Astrocyte (in vitro differentiated cells and primary cell): ENCODE measurements at regions not wholly inside any gene's neighbourhood (a gene's known extent, or its start where the extent isn't known, plus 50 kb on each side); places are given as distances from the start of the nearest gene placed in this dataset.

Experiments
- CTCF ChIP-seq: IDR thresholded peaks from 2 replicates; pipeline ENCODE4 v1.5.1; 2011; ENCODE audit warnings: low read depth, mild to moderate bottlenecking, inconsistent platforms, low read length, moderate library complexity; ENCODE audit not compliant: insufficient read depth
- EZH2 ChIP-seq: IDR thresholded peaks from 2 replicates; pipeline ENCODE4 v1.6.1; 2012; ENCODE audit warnings: mild to moderate bottlenecking, low read length, inconsistent platforms; ENCODE audit not compliant: insufficient read depth

GRCh38 chr2:176781570-176782217, 430.9 kb upstream of the HNRNPA3 start:
- TF ChIP-seq CTCF (no peak), EZH2 (no peak)
